ENCODE measurements at regions not wholly inside any gene's neighbourhood (a gene's known extent, or its start where the extent isn't known, plus 50 kb on each side); places are given as distances from the start of the nearest gene placed in this dataset.

- intact Hi-C loops (cut with micrococcal nuclease), result loop anchor here (1.0 kb wide), 1 partner anchor 317 kb away; no protein-coding TSS in a partner anchor
- ChIA-PET POLR2A (no interaction called here), CTCF (interaction anchor here (2.4 to 2.6 kb wide), 2 partner anchors 10 to 488 kb away, joined by 6 to 14 read pairs; no protein-coding TSS in a partner anchor)
- Histone ChIP-seq H3K36me3 (ENCODE audit: control insufficient read depth in 2 of 2, extremely low read depth in 1 of 2, insufficient read depth in 2 of 2, low read length in 2 of 2) (no peaks in the 10 kb centered on the region), H3K27me3 (ENCODE audit: control insufficient read depth in 2 of 2, insufficient read depth in 2 of 2, low read length in 2 of 2) (no peaks in the 10 kb centered on the region), H3K4me3 (replicated peaks in 1 of 3; ENCODE audit: insufficient read depth in 1 of 3, low read depth in 1 of 3, low read length in 3 of 3) (no peak overlapping the region), H3K4me1 (ENCODE audit: control insufficient read depth, extremely low read depth, insufficient read depth, low read length) (peaks cover 40% of the 10 kb centered on the region), H3K79me2 (ENCODE audit: control insufficient read depth, insufficient read depth, low read length) (no peaks in the 10 kb centered on the region), H3K27ac (ENCODE audit: insufficient read depth, low read depth, low read length) (peak overlapping the region; percentile 70), H4K20me1 (replicated peaks; ENCODE audit: control insufficient read depth, extremely low read depth, insufficient read depth, low read length) (no peaks in the 10 kb centered on the region), H3K9ac (replicated peaks; ENCODE audit: extremely low read depth, insufficient read depth, low read length) (no peak overlapping the region), H3K9me3 (replicated peaks; ENCODE audit: control insufficient read depth, insufficient read depth, low read length) (no peaks in the 10 kb centered on the region), H2AFZ (ENCODE audit: low read depth, low read length) (no peak overlapping the region), H3K4me2 (ENCODE audit: insufficient read depth, low read length) (no peak overlapping the region), H3K9me1 (replicated peaks; ENCODE audit: control insufficient read depth, extremely low read depth, insufficient read depth, low read length) (no peaks in the 10 kb centered on the region)
- DNase-seq (ENCODE audit: low read depth, low spot score), result no peak
- dilution Hi-C loops (cut with MboI; ENCODE audit: extremely low pct_ligation_motif_present, low sequenced_read_pairs), result loop anchor here (25.0 kb wide), 1 partner anchor 491 kb away; no protein-coding TSS in a partner anchor
- TF ChIP-seq GATA2 (IDR thresholded peaks at IDR 0.05; ENCODE audit: insufficient read depth, insufficient read length, low read depth, low read length), result no peak
- TF ChIP-seq POLR2AphosphoS5 (IDR thresholded peaks at IDR 0.05; ENCODE audit: insufficient read depth, low read depth, low read length), result no peak
- no peak for TF ChIP-seq CTCF (IDR thresholded peaks at IDR 0.05; ENCODE audit: extremely low read depth in 1 of 2, insufficient read depth in 1 of 2, low read depth in 1 of 2, low read length in 2 of 2)
- TF ChIP-seq POLR2A (IDR thresholded peaks at IDR 0.05; ENCODE audit: low read depth, low read length), result no peak
- no peak for TF ChIP-seq JUN (IDR thresholded peaks at IDR 0.05; ENCODE audit: borderline replicate concordance, insufficient read depth, insufficient read length, low read depth)
- TF ChIP-seq MYC (IDR thresholded peaks at IDR 0.05; ENCODE audit: low read depth, low read length), result no peak
- TF ChIP-seq EZH2 (IDR thresholded peaks at IDR 0.05; ENCODE audit: borderline replicate concordance, low read depth, low read length, severe bottlenecking), result no peak
- TF ChIP-seq FOS (IDR thresholded peaks at IDR 0.05; ENCODE audit: borderline replicate concordance, insufficient read depth, low read length), result no peak
- no peak for FAIRE-seq
- BruUV-seq (replicated peaks), result no TSS peak
These were observed 273.5 kb downstream of the ADAMTS20 start for GRCh38 chr12:43278541-43278832.

Measured in endothelial cell of umbilical vein (primary cell).